ENCODE measurements at regions not wholly inside any gene's neighbourhood (a gene's known extent, or its start where the extent isn't known, plus 50 kb on each side); places are given as distances from the start of the nearest gene placed in this dataset.

GRCh38 chr14:59028476-59029202 lies 159.8 kb upstream of the DAAM1 start:
- H3K4me1 ChIP-seq: peaks cover 0 to 10% (median 2%) of the 10 kb centered on the region in 10 experiments; a peak in 7 of 20 replicates
- H3K9me3 ChIP-seq (replicated peaks in 1 of 11): no peaks in the 10 kb centered on the region
- no peaks in the 10 kb centered on the region for H3K36me3 ChIP-seq
- peak overlapping the region in 1 of 11 experiments; percentile 27; a peak in 1 of 22 replicates for H3K9ac ChIP-seq
- H4K20me1 ChIP-seq: no peaks in the 10 kb centered on the region
- no peaks in the 10 kb centered on the region for H3K27me3 ChIP-seq
- no peak overlapping the region for H3K4me3 ChIP-seq
- H3K4me2 ChIP-seq: peak overlapping the region in 3 of 11 experiments; percentile 6 to 43 (median 12); a peak in 3 of 22 replicates
- no peak for TF ChIP-seq Cebpa-rat (IDR thresholded peaks at IDR 0.05)
- H3K27ac ChIP-seq: no peak overlapping the region

- H3K4me1 ChIP-seq: peaks cover 0 to 15% (median 5%) of the 10 kb centered on the region in 10 experiments; a peak in 11 of 20 replicates
- H3K9me3 ChIP-seq (replicated peaks in 1 of 11): no peaks in the 10 kb centered on the region
- H3K9ac ChIP-seq: no peak overlapping the region
- H3K27me3 ChIP-seq: no peaks in the 10 kb centered on the region
- no peaks in the 10 kb centered on the region for H4K20me1 ChIP-seq
- peak overlapping the region in 4 of 11 experiments; percentile 5 to 41 (median 20); a peak in 3 of 22 replicates for H3K4me2 ChIP-seq
- no peak overlapping the region for H3K4me3 ChIP-seq
- no peaks in the 10 kb centered on the region for H3K36me3 ChIP-seq
- no peak overlapping the region for H3K27ac ChIP-seq
- no peak for TF ChIP-seq Cebpa-rat (IDR thresholded peaks at IDR 0.05)
Observed at GRCh38 chr14:59032826-59033225, 155.6 kb upstream of the DAAM1 start.

GRCh38 chr14:59036134-59036533 lies 152.3 kb upstream of the DAAM1 start:
- no peak for TF ChIP-seq Cebpa-rat (IDR thresholded peaks at IDR 0.05)

GRCh38 chr14:59037086-59037485 lies 151.4 kb upstream of the DAAM1 start:
- H3K27ac ChIP-seq: no peak overlapping the region
- no peak for TF ChIP-seq Cebpa-rat (IDR thresholded peaks at IDR 0.05)
- H3K4me1 ChIP-seq: peaks cover 0 to 15% (median 5%) of the 10 kb centered on the region in 10 experiments; a peak in 11 of 20 replicates
- H3K9me3 ChIP-seq (replicated peaks in 1 of 11): no peaks in the 10 kb centered on the region
- no peak overlapping the region for H3K4me2 ChIP-seq
- H3K9ac ChIP-seq: no peak overlapping the region
- no peaks in the 10 kb centered on the region for H4K20me1 ChIP-seq
- H3K36me3 ChIP-seq: no peaks in the 10 kb centered on the region
- H3K27me3 ChIP-seq: no peaks in the 10 kb centered on the region
- no peak overlapping the region for H3K4me3 ChIP-seq

More at GRCh38 chr14:59036134-59036533, 152.3 kb upstream of the DAAM1 start:
- Histone ChIP-seq H3K27ac (no peak overlapping the region; a peak in 1 of 22 replicates), H3K4me1 (peaks cover 0 to 15% (median 5%) of the 10 kb centered on the region in 10 experiments; a peak in 11 of 20 replicates), H4K20me1 (no peaks in the 10 kb centered on the region), H3K9ac (no peak overlapping the region), H3K4me3 (no peak overlapping the region), H3K4me2 (peak overlapping the region in 2 of 11 experiments; percentile 9 to 52; a peak in 1 of 22 replicates), H3K36me3 (no peaks in the 10 kb centered on the region), H3K9me3 (replicated peaks in 1 of 11) (no peaks in the 10 kb centered on the region), H3K27me3 (no peaks in the 10 kb centered on the region)

GRCh38 chr14:59037620-59038019 lies 150.8 kb upstream of the DAAM1 start:
- peaks cover 0 to 15% (median 4%) of the 10 kb centered on the region in 10 experiments; a peak in 11 of 20 replicates for H3K4me1 ChIP-seq
- no peak overlapping the region for H3K4me3 ChIP-seq
- H3K9me3 ChIP-seq (replicated peaks in 1 of 11): no peaks in the 10 kb centered on the region
- no peak overlapping the region for H3K9ac ChIP-seq
- no peaks in the 10 kb centered on the region for H3K36me3 ChIP-seq
- no peak for TF ChIP-seq Cebpa-rat (IDR thresholded peaks at IDR 0.05)
- H3K4me2 ChIP-seq: no peak overlapping the region
- no peak overlapping the region for H3K27ac ChIP-seq
- H3K27me3 ChIP-seq: no peaks in the 10 kb centered on the region
- H4K20me1 ChIP-seq: no peaks in the 10 kb centered on the region

GRCh38 chr14:59038746-59039145 lies 149.7 kb upstream of the DAAM1 start:
- Histone ChIP-seq H3K9me3 (replicated peaks in 1 of 11) (no peaks in the 10 kb centered on the region), H3K36me3 (no peaks in the 10 kb centered on the region), H3K4me1 (peaks cover 0 to 15% (median 0%) of the 10 kb centered on the region in 10 experiments; a peak in 4 of 20 replicates), H3K27ac (no peak overlapping the region), H3K4me2 (no peak overlapping the region), H3K27me3 (no peaks in the 10 kb centered on the region), H3K4me3 (no peak overlapping the region), H4K20me1 (no peaks in the 10 kb centered on the region), H3K9ac (no peak overlapping the region)
- TF ChIP-seq Cebpa-rat (IDR thresholded peaks at IDR 0.05): no peak

GRCh38 chr14:59041308-59041707 lies 147.2 kb upstream of the DAAM1 start:
- TF ChIP-seq Cebpa-rat (IDR thresholded peaks at IDR 0.05): no peak
- no peak overlapping the region for H3K4me2 ChIP-seq
- no peak overlapping the region for H3K4me3 ChIP-seq
- no peak overlapping the region for H3K9ac ChIP-seq
- peaks cover 0 to 4% (median 0%) of the 10 kb centered on the region in 11 experiments; a peak in 2 of 22 replicates for H3K9me3 ChIP-seq (replicated peaks in 1 of 11)
- no peaks in the 10 kb centered on the region for H3K36me3 ChIP-seq
- H3K27ac ChIP-seq: no peak overlapping the region
- H3K27me3 ChIP-seq: no peaks in the 10 kb centered on the region
- H4K20me1 ChIP-seq: no peaks in the 10 kb centered on the region
- peaks cover 0 to 6% (median 0%) of the 10 kb centered on the region in 10 experiments; a peak in 3 of 20 replicates for H3K4me1 ChIP-seq

GRCh38 chr14:59044707-59045106 lies 143.8 kb upstream of the DAAM1 start:
- peaks cover 0 to 4% (median 0%) of the 10 kb centered on the region in 11 experiments; a peak in 2 of 22 replicates for H3K9me3 ChIP-seq (replicated peaks in 1 of 11)
- no peak overlapping the region for H3K4me3 ChIP-seq
- H3K27me3 ChIP-seq: no peaks in the 10 kb centered on the region
- no peaks in the 10 kb centered on the region for H3K36me3 ChIP-seq
- H3K9ac ChIP-seq: no peak overlapping the region
- no peak overlapping the region for H3K27ac ChIP-seq
- no peaks in the 10 kb centered on the region for H3K4me1 ChIP-seq
- no peak for TF ChIP-seq Cebpa-rat (IDR thresholded peaks at IDR 0.05)
- no peaks in the 10 kb centered on the region for H4K20me1 ChIP-seq
- H3K4me2 ChIP-seq: no peak overlapping the region

GRCh38 chr14:59046746-59047145 lies 141.7 kb upstream of the DAAM1 start:
- Histone ChIP-seq H3K9ac (no peak overlapping the region), H3K4me3 (no peak overlapping the region), H3K9me3 (replicated peaks in 1 of 11) (peaks cover 0 to 5% (median 3%) of the 10 kb centered on the region in 11 experiments; a peak in 8 of 22 replicates), H4K20me1 (no peaks in the 10 kb centered on the region), H3K4me1 (no peaks in the 10 kb centered on the region), H3K36me3 (no peaks in the 10 kb centered on the region), H3K27me3 (no peaks in the 10 kb centered on the region), H3K27ac (no peak overlapping the region), H3K4me2 (no peak overlapping the region)
- no peak for TF ChIP-seq Cebpa-rat (IDR thresholded peaks at IDR 0.05)
